ENCODE measurements at regions not wholly inside any gene's neighbourhood (a gene's known extent, or its start where the extent isn't known, plus 50 kb on each side); places are given as distances from the start of the nearest gene placed in this dataset.

- Histone ChIP-seq H3K9ac (ENCODE audit: low read length) (no peak overlapping the region), H3K9me2 (ENCODE audit: insufficient read depth, low read length) (no peaks in the 10 kb centered on the region), H3K27ac (ENCODE audit: low read length) (no peak overlapping the region), H3K4me3 (ENCODE audit: low read length) (no peak overlapping the region), H3F3A (ENCODE audit: insufficient read depth, low read length, poor library complexity, severe bottlenecking) (no peaks in the 10 kb centered on the region), H4K20me1 (ENCODE audit: insufficient read depth) (no peaks in the 10 kb centered on the region), H2AFZ (ENCODE audit: low read depth, low read length) (no peak overlapping the region), H3K36me3 (ENCODE audit: insufficient read depth, low read length) (no peaks in the 10 kb centered on the region), H3K79me2 (replicated peaks; ENCODE audit: insufficient read depth, low read length) (no peaks in the 10 kb centered on the region), H3K4me2 (ENCODE audit: low read length) (no peak overlapping the region), H3K27me3 (ENCODE audit: insufficient read depth, low read depth, low read length) (no peaks in the 10 kb centered on the region), H3K9me3 (ENCODE audit: low read length) (no peaks in the 10 kb centered on the region)
- TF ChIP-seq EZH2 (IDR thresholded peaks at IDR 0.05; ENCODE audit: borderline replicate concordance, insufficient read depth, low read length, poor library complexity, severe bottlenecking), result no peak
- TF ChIP-seq EP300 (conservative IDR thresholded peaks at IDR 0.05; ENCODE audit: poor library complexity, severe bottlenecking), result no peak
- TF ChIP-seq, protein P1, sequence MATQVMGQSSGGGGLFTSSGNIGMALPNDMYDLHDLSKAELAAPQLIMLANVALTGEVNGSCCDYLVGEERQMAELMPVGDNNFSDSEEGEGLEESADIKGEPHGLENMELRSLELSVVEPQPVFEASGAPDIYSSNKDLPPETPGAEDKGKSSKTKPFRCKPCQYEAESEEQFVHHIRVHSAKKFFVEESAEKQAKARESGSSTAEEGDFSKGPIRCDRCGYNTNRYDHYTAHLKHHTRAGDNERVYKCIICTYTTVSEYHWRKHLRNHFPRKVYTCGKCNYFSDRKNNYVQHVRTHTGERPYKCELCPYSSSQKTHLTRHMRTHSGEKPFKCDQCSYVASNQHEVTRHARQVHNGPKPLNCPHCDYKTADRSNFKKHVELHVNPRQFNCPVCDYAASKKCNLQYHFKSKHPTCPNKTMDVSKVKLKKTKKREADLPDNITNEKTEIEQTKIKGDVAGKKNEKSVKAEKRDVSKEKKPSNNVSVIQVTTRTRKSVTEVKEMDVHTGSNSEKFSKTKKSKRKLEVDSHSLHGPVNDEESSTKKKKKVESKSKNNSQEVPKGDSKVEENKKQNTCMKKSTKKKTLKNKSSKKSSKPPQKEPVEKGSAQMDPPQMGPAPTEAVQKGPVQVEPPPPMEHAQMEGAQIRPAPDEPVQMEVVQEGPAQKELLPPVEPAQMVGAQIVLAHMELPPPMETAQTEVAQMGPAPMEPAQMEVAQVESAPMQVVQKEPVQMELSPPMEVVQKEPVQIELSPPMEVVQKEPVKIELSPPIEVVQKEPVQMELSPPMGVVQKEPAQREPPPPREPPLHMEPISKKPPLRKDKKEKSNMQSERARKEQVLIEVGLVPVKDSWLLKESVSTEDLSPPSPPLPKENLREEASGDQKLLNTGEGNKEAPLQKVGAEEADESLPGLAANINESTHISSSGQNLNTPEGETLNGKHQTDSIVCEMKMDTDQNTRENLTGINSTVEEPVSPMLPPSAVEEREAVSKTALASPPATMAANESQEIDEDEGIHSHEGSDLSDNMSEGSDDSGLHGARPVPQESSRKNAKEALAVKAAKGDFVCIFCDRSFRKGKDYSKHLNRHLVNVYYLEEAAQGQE (IDR thresholded peaks at IDR 0.05; ENCODE audit: borderline replicate concordance), result no peak
- TF ChIP-seq SMC3 (conservative IDR thresholded peaks at IDR 0.05; ENCODE audit: poor library complexity), result no peak
- no peak for TF ChIP-seq RAD21 (conservative IDR thresholded peaks at IDR 0.05)
- no peak for TF ChIP-seq TAF1 (IDR thresholded peaks at IDR 0.05; ENCODE audit: low read depth)
These were observed 249.5 kb downstream of the PTTG2 start for GRCh38 chr4:38209654-38210053.

- no peaks in the 10 kb centered on the region for H3K9me3 ChIP-seq (ENCODE audit: low read length)
- no peaks in the 10 kb centered on the region for H3K9me2 ChIP-seq (ENCODE audit: insufficient read depth, low read length)
- H3K27ac ChIP-seq (ENCODE audit: low read length), result no peak overlapping the region
- no peaks in the 10 kb centered on the region for H3K36me3 ChIP-seq (ENCODE audit: insufficient read depth, low read length)
- H4K20me1 ChIP-seq (ENCODE audit: insufficient read depth), result no peaks in the 10 kb centered on the region
- H3K27me3 ChIP-seq (ENCODE audit: insufficient read depth, low read depth, low read length), result no peaks in the 10 kb centered on the region
- H3F3A ChIP-seq (ENCODE audit: insufficient read depth, low read length, poor library complexity, severe bottlenecking), result no peaks in the 10 kb centered on the region
- H3K4me2 ChIP-seq (ENCODE audit: low read length), result no peak overlapping the region
- no peak overlapping the region for H2AFZ ChIP-seq (ENCODE audit: low read depth, low read length)
- no peaks in the 10 kb centered on the region for H3K79me2 ChIP-seq (replicated peaks; ENCODE audit: insufficient read depth, low read length)
- no peak overlapping the region for H3K4me3 ChIP-seq (ENCODE audit: low read length)
- TF ChIP-seq EP300 (conservative IDR thresholded peaks at IDR 0.05; ENCODE audit: poor library complexity, severe bottlenecking) (no peak), SMC3 (conservative IDR thresholded peaks at IDR 0.05; ENCODE audit: poor library complexity) (no peak), POLR2AphosphoS5 (IDR thresholded peaks at IDR 0.05) (no peak), MXI1 (conservative IDR thresholded peaks at IDR 0.05; ENCODE audit: poor library complexity, severe bottlenecking) (no peak), TAF1 (IDR thresholded peaks at IDR 0.05; ENCODE audit: low read depth) (no peak)
- TF ChIP-seq, protein P1 (IDR thresholded peaks at IDR 0.05; ENCODE audit: borderline replicate concordance), result no peak
- TF ChIP-seq, protein P2, sequence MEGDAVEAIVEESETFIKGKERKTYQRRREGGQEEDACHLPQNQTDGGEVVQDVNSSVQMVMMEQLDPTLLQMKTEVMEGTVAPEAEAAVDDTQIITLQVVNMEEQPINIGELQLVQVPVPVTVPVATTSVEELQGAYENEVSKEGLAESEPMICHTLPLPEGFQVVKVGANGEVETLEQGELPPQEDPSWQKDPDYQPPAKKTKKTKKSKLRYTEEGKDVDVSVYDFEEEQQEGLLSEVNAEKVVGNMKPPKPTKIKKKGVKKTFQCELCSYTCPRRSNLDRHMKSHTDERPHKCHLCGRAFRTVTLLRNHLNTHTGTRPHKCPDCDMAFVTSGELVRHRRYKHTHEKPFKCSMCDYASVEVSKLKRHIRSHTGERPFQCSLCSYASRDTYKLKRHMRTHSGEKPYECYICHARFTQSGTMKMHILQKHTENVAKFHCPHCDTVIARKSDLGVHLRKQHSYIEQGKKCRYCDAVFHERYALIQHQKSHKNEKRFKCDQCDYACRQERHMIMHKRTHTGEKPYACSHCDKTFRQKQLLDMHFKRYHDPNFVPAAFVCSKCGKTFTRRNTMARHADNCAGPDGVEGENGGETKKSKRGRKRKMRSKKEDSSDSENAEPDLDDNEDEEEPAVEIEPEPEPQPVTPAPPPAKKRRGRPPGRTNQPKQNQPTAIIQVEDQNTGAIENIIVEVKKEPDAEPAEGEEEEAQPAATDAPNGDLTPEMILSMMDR (IDR thresholded peaks at IDR 0.05; ENCODE audit: poor library complexity, severe bottlenecking), result no peak
- H3K9ac ChIP-seq (ENCODE audit: low read length), result no peak overlapping the region
These were observed 250.4 kb downstream of the PTTG2 start for GRCh38 chr4:38210396-38211114.
